ENCODE measurements at regions not wholly inside any gene's neighbourhood (a gene's known extent, or its start where the extent isn't known, plus 50 kb on each side); places are given as distances from the start of the nearest gene placed in this dataset.
"Not testable (repeated sequence)": the region's sequence is repeated elsewhere in the genome, so short reads cannot be mapped to it uniquely, and the experiment has no call there.

DNA sequence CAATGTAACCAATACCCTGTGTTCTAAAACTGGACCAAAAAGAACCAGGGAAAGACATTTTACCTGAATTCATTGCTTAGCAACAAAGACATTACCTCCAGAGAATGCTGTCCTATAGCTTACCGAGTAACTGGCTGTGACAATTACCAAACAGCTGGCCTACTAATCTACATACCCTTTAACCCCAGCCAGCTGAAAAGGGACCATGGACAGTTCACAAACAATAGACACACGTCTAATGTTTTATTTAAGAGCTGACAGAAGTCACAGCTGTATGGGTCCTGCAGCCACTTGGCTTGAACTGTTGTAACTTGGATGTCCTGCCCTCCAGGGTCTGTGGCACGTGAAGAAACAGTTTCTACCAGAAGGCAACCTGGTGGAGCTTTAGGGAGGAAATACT lies 130.1 kb upstream of the EFEMP1 start:
- Histone ChIP-seq H3F3A (ENCODE audit: low read depth) (no peaks in the 10 kb centered on the region), H3K9ac (ENCODE audit: low read depth, low read length, poor library complexity, severe bottlenecking) (no peak overlapping the region), H3K36me3 (ENCODE audit: insufficient read depth, low read length) (no peaks in the 10 kb centered on the region), H3K4me1 (ENCODE audit: insufficient read depth, low read length, poor library complexity, severe bottlenecking) (no peaks in the 10 kb centered on the region), H3K9me2 (replicated peaks; ENCODE audit: low read depth, low read length) (no peaks in the 10 kb centered on the region), H3K79me2 (ENCODE audit: insufficient read depth, low read length) (no peaks in the 10 kb centered on the region), H3K9me3 (ENCODE audit: insufficient read depth, low read depth, low read length) (no peaks in the 10 kb centered on the region), H3K4me2 (ENCODE audit: low read depth, low read length, poor library complexity, severe bottlenecking) (no peak overlapping the region), H3K4me3 (ENCODE audit: low read length, poor library complexity, severe bottlenecking) (no peak overlapping the region), H3K27me3 (ENCODE audit: insufficient read depth, low read length, poor library complexity, severe bottlenecking) (no peaks in the 10 kb centered on the region), H2AFZ (ENCODE audit: low read length) (no peak overlapping the region), H4K20me1 (ENCODE audit: insufficient read depth, low read length, poor library complexity, severe bottlenecking) (no peaks in the 10 kb centered on the region)
- no peak for TF ChIP-seq EZH2phosphoT487 (IDR thresholded peaks at IDR 0.05; ENCODE audit: borderline replicate concordance)
- TF ChIP-seq, protein P1, sequence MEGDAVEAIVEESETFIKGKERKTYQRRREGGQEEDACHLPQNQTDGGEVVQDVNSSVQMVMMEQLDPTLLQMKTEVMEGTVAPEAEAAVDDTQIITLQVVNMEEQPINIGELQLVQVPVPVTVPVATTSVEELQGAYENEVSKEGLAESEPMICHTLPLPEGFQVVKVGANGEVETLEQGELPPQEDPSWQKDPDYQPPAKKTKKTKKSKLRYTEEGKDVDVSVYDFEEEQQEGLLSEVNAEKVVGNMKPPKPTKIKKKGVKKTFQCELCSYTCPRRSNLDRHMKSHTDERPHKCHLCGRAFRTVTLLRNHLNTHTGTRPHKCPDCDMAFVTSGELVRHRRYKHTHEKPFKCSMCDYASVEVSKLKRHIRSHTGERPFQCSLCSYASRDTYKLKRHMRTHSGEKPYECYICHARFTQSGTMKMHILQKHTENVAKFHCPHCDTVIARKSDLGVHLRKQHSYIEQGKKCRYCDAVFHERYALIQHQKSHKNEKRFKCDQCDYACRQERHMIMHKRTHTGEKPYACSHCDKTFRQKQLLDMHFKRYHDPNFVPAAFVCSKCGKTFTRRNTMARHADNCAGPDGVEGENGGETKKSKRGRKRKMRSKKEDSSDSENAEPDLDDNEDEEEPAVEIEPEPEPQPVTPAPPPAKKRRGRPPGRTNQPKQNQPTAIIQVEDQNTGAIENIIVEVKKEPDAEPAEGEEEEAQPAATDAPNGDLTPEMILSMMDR (conservative IDR thresholded peaks at IDR 0.05; ENCODE audit: low read length), result no peak

DNA sequence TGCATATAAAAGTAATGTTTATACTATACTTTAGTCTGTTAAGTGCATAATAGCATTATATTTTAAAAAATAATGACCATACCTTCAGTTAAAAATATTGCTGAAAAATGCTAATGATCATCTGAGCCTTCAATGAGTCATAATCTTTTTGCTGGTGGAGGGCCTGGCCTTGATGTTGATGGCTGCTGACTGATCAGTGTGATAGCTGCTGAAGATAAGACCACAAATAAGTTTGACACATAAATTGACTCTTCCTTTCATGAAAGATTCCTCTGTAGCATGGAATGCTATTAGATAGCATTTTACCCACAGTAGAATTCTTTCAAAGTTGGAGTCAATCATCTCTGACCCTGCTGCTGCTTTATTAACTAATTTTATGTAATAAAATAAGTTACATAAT lies 128.4 kb upstream of the CCDC85A start:
- no peak overlapping the region for H3K4me3 ChIP-seq (ENCODE audit: low read length, poor library complexity, severe bottlenecking)
- no peaks in the 10 kb centered on the region for H3K9me3 ChIP-seq (ENCODE audit: insufficient read depth, low read depth, low read length)
- H3F3A ChIP-seq (ENCODE audit: low read depth), result no peaks in the 10 kb centered on the region
- H3K79me2 ChIP-seq (ENCODE audit: insufficient read depth, low read length), result no peaks in the 10 kb centered on the region
- no peaks in the 10 kb centered on the region for H4K20me1 ChIP-seq (ENCODE audit: insufficient read depth, low read length, poor library complexity, severe bottlenecking)
- H3K4me1 ChIP-seq (ENCODE audit: insufficient read depth, low read length, poor library complexity, severe bottlenecking), result no peaks in the 10 kb centered on the region
- no peaks in the 10 kb centered on the region for H3K36me3 ChIP-seq (ENCODE audit: insufficient read depth, low read length)
- no peak for TF ChIP-seq EZH2phosphoT487 (IDR thresholded peaks at IDR 0.05; ENCODE audit: borderline replicate concordance)
- TF ChIP-seq, protein P1 (conservative IDR thresholded peaks at IDR 0.05; ENCODE audit: low read length), result no peak
- no peak overlapping the region for H3K9ac ChIP-seq (ENCODE audit: low read depth, low read length, poor library complexity, severe bottlenecking)
- no peak overlapping the region for H2AFZ ChIP-seq (ENCODE audit: low read length)
- H3K9me2 ChIP-seq (replicated peaks; ENCODE audit: low read depth, low read length), result no peaks in the 10 kb centered on the region
- H3K27me3 ChIP-seq (ENCODE audit: insufficient read depth, low read length, poor library complexity, severe bottlenecking), result no peaks in the 10 kb centered on the region
- no peak overlapping the region for H3K4me2 ChIP-seq (ENCODE audit: low read depth, low read length, poor library complexity, severe bottlenecking)

DNA sequence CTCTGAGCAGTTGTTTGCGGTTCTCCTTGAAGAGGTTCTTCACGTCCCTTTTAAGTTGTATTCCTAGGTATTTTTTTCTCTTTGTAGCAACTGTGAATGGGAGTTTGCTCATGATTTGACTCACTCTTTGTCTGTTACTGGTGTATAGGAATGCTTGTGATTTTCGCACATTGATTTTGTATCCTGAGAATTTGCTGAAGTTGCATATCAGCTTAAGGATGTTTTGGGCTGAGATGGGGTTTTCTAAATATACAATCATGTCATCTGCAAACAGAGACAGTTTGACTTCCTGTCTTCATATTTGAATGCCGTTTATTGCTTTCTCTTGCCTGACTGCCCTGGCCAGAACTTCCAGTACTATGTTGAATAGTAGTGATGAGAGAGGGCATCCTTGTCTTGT lies 122.5 kb upstream of the CCDC85A start:
- H3K9me3 ChIP-seq (ENCODE audit: insufficient read depth, low read depth, low read length); H3K79me2 ChIP-seq (ENCODE audit: insufficient read depth, low read length); H3K4me1 ChIP-seq (ENCODE audit: insufficient read depth, low read length, poor library complexity, severe bottlenecking); H3K4me2 ChIP-seq (ENCODE audit: low read depth, low read length, poor library complexity, severe bottlenecking); H3F3A ChIP-seq (ENCODE audit: low read depth); H3K36me3 ChIP-seq (ENCODE audit: insufficient read depth, low read length); H4K20me1 ChIP-seq (ENCODE audit: insufficient read depth, low read length, poor library complexity, severe bottlenecking); H3K4me3 ChIP-seq (ENCODE audit: low read length, poor library complexity, severe bottlenecking); H2AFZ ChIP-seq (ENCODE audit: low read length); H3K9ac ChIP-seq (ENCODE audit: low read depth, low read length, poor library complexity, severe bottlenecking); H3K27me3 ChIP-seq (ENCODE audit: insufficient read depth, low read length, poor library complexity, severe bottlenecking); H3K9me2 ChIP-seq (replicated peaks; ENCODE audit: low read depth, low read length): not testable (repeated sequence)

DNA sequence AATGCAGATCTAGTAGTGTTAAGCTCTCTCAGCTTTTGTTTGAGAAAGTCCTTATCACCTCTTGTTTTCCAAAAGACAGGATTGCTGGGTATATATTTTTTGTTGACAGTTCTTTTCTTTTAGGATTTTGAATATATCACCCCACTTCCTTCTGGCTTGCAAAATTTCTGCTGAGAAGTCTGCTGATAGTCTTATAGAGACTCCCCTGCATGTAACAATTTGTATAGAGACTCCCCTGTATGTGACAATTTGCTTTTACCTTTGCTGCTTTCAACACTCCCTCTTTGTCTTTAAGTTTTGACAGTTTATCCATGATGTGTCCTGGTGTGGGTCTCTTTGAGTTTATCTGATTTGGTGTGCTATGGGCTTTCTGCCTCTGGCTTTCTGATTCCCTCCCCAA lies 115.0 kb upstream of the CCDC85A start:
- Histone ChIP-seq H3K27me3 (ENCODE audit: insufficient read depth, low read length, poor library complexity, severe bottlenecking) (no peaks in the 10 kb centered on the region), H3K9me2 (replicated peaks; ENCODE audit: low read depth, low read length) (no peaks in the 10 kb centered on the region), H3K4me1 (ENCODE audit: insufficient read depth, low read length, poor library complexity, severe bottlenecking) (no peaks in the 10 kb centered on the region), H4K20me1 (ENCODE audit: insufficient read depth, low read length, poor library complexity, severe bottlenecking) (no peaks in the 10 kb centered on the region), H3F3A (ENCODE audit: low read depth) (no peaks in the 10 kb centered on the region), H3K9ac (ENCODE audit: low read depth, low read length, poor library complexity, severe bottlenecking) (no peak overlapping the region), H3K4me3 (ENCODE audit: low read length, poor library complexity, severe bottlenecking) (no peak overlapping the region), H3K4me2 (ENCODE audit: low read depth, low read length, poor library complexity, severe bottlenecking) (no peak overlapping the region), H3K9me3 (ENCODE audit: insufficient read depth, low read depth, low read length) (no peaks in the 10 kb centered on the region), H2AFZ (ENCODE audit: low read length) (no peak overlapping the region), H3K79me2 (ENCODE audit: insufficient read depth, low read length) (no peaks in the 10 kb centered on the region), H3K36me3 (ENCODE audit: insufficient read depth, low read length) (no peaks in the 10 kb centered on the region)
- TF ChIP-seq, protein P1 (conservative IDR thresholded peaks at IDR 0.05; ENCODE audit: low read length), result no peak
- TF ChIP-seq EZH2phosphoT487 (IDR thresholded peaks at IDR 0.05; ENCODE audit: borderline replicate concordance), result no peak
